ENCODE measurements at regions not wholly inside any gene's neighbourhood (a gene's known extent, or its start where the extent isn't known, plus 50 kb on each side); places are given as distances from the start of the nearest gene placed in this dataset.

DNA sequence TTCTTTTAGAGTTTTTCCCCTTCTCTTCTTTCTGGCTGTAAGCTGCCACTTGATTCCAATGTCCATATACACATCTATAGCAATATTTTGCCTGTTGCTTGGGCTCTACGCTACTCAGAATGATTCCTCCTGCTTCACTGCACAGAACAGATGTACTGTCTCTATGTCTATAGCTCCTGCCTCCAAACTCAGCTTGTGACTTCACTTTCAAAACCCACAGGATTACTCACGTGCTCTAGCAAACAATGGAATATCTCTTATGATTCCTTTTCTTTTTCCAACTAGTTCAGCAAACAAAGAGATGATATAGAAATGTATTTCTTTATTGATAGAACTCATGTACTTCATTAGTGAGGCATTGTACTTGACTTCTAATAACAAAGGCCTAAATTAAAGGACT, 80.5 kb upstream of the SOX13 start:
- Histone ChIP-seq H4K20me1 (ENCODE audit: insufficient read depth, low read length, poor library complexity, severe bottlenecking) (no peaks in the 10 kb centered on the region), H3K9me3 (ENCODE audit: insufficient read depth, low read depth, low read length) (no peaks in the 10 kb centered on the region), H3K4me3 (ENCODE audit: low read length, poor library complexity, severe bottlenecking) (no peak overlapping the region), H3K79me2 (ENCODE audit: insufficient read depth, low read length) (no peaks in the 10 kb centered on the region), H3K9ac (ENCODE audit: low read depth, low read length, poor library complexity, severe bottlenecking) (no peak overlapping the region), H3K27me3 (ENCODE audit: insufficient read depth, low read length, poor library complexity, severe bottlenecking) (no peaks in the 10 kb centered on the region), H3F3A (ENCODE audit: low read depth) (no peaks in the 10 kb centered on the region), H2AFZ (ENCODE audit: low read length) (no peak overlapping the region; the same call in 1 of the 2 replicates), H3K4me2 (ENCODE audit: low read depth, low read length, poor library complexity, severe bottlenecking) (no peak overlapping the region), H3K9me2 (replicated peaks; ENCODE audit: low read depth, low read length) (no peaks in the 10 kb centered on the region), H3K4me1 (ENCODE audit: insufficient read depth, low read length, poor library complexity, severe bottlenecking) (no peaks in the 10 kb centered on the region), H3K36me3 (ENCODE audit: insufficient read depth, low read length) (no peaks in the 10 kb centered on the region)
- TF ChIP-seq, protein P1, sequence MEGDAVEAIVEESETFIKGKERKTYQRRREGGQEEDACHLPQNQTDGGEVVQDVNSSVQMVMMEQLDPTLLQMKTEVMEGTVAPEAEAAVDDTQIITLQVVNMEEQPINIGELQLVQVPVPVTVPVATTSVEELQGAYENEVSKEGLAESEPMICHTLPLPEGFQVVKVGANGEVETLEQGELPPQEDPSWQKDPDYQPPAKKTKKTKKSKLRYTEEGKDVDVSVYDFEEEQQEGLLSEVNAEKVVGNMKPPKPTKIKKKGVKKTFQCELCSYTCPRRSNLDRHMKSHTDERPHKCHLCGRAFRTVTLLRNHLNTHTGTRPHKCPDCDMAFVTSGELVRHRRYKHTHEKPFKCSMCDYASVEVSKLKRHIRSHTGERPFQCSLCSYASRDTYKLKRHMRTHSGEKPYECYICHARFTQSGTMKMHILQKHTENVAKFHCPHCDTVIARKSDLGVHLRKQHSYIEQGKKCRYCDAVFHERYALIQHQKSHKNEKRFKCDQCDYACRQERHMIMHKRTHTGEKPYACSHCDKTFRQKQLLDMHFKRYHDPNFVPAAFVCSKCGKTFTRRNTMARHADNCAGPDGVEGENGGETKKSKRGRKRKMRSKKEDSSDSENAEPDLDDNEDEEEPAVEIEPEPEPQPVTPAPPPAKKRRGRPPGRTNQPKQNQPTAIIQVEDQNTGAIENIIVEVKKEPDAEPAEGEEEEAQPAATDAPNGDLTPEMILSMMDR (conservative IDR thresholded peaks at IDR 0.05; ENCODE audit: low read length): no peak
- TF ChIP-seq EZH2phosphoT487 (IDR thresholded peaks at IDR 0.05; ENCODE audit: borderline replicate concordance): no peak

DNA sequence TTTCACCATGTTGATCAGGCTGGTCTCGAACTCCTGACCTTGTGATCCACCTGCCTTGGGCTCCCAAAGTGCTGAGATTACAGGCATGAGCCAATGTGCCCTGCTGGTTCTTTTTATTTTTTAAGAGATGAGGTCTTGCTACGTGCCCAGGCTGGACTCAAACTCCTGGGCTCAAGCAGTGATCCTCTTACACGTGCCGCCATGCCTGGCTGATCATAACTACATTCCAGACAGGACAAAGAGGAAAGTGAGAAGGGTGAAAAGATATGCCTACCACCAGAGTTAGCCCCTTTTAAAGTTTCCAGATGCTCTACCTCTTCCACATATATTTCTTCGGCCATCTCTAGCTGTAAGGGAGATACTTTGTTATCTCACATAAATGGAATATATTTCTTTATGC, 79.7 kb upstream of the SOX13 start:
- Histone ChIP-seq H3K79me2 (ENCODE audit: insufficient read depth, low read length) (no peaks in the 10 kb centered on the region), H4K20me1 (ENCODE audit: insufficient read depth, low read length, poor library complexity, severe bottlenecking) (no peaks in the 10 kb centered on the region), H3K9me2 (replicated peaks; ENCODE audit: low read depth, low read length) (no peaks in the 10 kb centered on the region), H3K9me3 (ENCODE audit: insufficient read depth, low read depth, low read length) (no peaks in the 10 kb centered on the region), H3K36me3 (ENCODE audit: insufficient read depth, low read length) (no peaks in the 10 kb centered on the region), H3F3A (ENCODE audit: low read depth) (no peaks in the 10 kb centered on the region), H3K4me2 (ENCODE audit: low read depth, low read length, poor library complexity, severe bottlenecking) (no peak overlapping the region), H3K4me1 (ENCODE audit: insufficient read depth, low read length, poor library complexity, severe bottlenecking) (no peaks in the 10 kb centered on the region), H2AFZ (ENCODE audit: low read length) (no peak overlapping the region), H3K27me3 (ENCODE audit: insufficient read depth, low read length, poor library complexity, severe bottlenecking) (no peaks in the 10 kb centered on the region), H3K9ac (ENCODE audit: low read depth, low read length, poor library complexity, severe bottlenecking) (no peak overlapping the region), H3K4me3 (ENCODE audit: low read length, poor library complexity, severe bottlenecking) (no peak overlapping the region)
- TF ChIP-seq EZH2phosphoT487 (IDR thresholded peaks at IDR 0.05; ENCODE audit: borderline replicate concordance): no peak
- TF ChIP-seq, protein P1 (conservative IDR thresholded peaks at IDR 0.05; ENCODE audit: low read length): no peak

DNA sequence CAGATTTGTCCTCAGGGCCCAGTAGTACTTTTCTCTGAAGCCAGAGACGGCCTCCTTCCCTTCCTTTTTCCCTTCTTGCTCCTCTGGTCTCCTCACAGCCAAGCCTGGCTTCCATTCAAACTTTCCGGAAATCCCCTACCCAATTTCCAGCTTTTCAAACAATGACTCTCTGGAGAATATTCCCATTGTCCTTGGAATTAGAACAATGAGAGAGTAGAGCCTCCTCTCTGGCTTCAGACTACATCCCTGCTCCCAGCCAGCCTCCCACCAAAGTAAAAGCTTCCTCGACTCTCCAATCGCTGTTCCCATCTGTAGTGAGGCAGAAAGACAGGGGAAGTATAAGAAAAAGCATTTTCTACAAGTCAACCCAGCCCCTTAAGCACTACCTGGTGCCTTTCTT, 77.7 kb upstream of the SOX13 start:
- Histone ChIP-seq H3K4me2 (ENCODE audit: low read depth, low read length, poor library complexity, severe bottlenecking) (no peak overlapping the region), H3K4me3 (ENCODE audit: low read length, poor library complexity, severe bottlenecking) (no peak overlapping the region), H3K9me3 (ENCODE audit: insufficient read depth, low read depth, low read length) (0 out of 2 replicates have a peak, but pooled peaks cover 2% of the 10 kb centered on the region), H3K79me2 (ENCODE audit: insufficient read depth, low read length) (no peaks in the 10 kb centered on the region), H3K9me2 (replicated peaks; ENCODE audit: low read depth, low read length) (no peaks in the 10 kb centered on the region), H3K36me3 (ENCODE audit: insufficient read depth, low read length) (no peaks in the 10 kb centered on the region), H2AFZ (ENCODE audit: low read length) (no peak overlapping the region), H3K27me3 (ENCODE audit: insufficient read depth, low read length, poor library complexity, severe bottlenecking) (no peaks in the 10 kb centered on the region), H3K4me1 (ENCODE audit: insufficient read depth, low read length, poor library complexity, severe bottlenecking) (no peaks in the 10 kb centered on the region), H4K20me1 (ENCODE audit: insufficient read depth, low read length, poor library complexity, severe bottlenecking) (no peaks in the 10 kb centered on the region), H3F3A (ENCODE audit: low read depth) (no peaks in the 10 kb centered on the region), H3K9ac (ENCODE audit: low read depth, low read length, poor library complexity, severe bottlenecking) (no peak overlapping the region)
- no peak for TF ChIP-seq EZH2phosphoT487 (IDR thresholded peaks at IDR 0.05; ENCODE audit: borderline replicate concordance)
- TF ChIP-seq, protein P1 (conservative IDR thresholded peaks at IDR 0.05; ENCODE audit: low read length): no peak
